ENCODE measurements at regions not wholly inside any gene's neighbourhood (a gene's known extent, or its start where the extent isn't known, plus 50 kb on each side); places are given as distances from the start of the nearest gene placed in this dataset.

DNA sequence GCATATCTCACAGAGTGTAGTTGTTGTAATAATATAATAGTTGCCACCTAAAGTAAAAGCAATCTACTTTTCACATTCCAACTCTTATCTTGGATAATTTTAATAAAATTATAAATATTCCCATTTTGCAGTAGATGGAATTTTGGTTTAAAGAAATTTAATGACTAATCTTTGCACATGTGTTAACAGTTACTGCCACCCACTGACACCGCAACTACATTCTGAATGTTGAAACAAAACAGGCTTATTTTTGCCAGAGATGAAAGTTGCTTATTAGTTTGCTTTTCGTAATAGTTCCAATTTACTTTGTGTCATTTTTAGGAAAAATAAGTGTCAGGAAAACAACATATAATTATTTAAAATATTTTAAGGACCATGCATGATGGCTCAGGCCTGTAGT, 557.5 kb upstream of the PCDH15 start:
- Histone ChIP-seq H3K36me3 (ENCODE audit: control insufficient read depth in 4 of 4, insufficient read depth in 4 of 4, low read length in 4 of 4) (no peaks in the 10 kb centered on the region), H3K27ac (ENCODE audit: low read depth in 1 of 2, low read length in 1 of 2) (no peak overlapping the region), H3K4me1 (ENCODE audit: control insufficient read depth in 5 of 5, insufficient read depth in 5 of 5, low read length in 5 of 5) (no peaks in the 10 kb centered on the region), H3K9me3 (ENCODE audit: control insufficient read depth in 4 of 4, insufficient read depth in 3 of 4, low read length in 3 of 4) (no peaks in the 10 kb centered on the region), H3K4me3 (no peak overlapping the region), H3K27me3 (ENCODE audit: control insufficient read depth in 3 of 3, insufficient read depth in 3 of 3, low read length in 2 of 3) (no peaks in the 10 kb centered on the region), H3K9ac (ENCODE audit: insufficient read depth in 1 of 2, low read length in 2 of 2) (no peak overlapping the region)
- ATAC-seq (ENCODE audit: insufficient read depth, low FRiP score) (no peak), DNase-seq (peak in 1 of 3 donors; percentile 21)
- TF ChIP-seq, protein P1, sequence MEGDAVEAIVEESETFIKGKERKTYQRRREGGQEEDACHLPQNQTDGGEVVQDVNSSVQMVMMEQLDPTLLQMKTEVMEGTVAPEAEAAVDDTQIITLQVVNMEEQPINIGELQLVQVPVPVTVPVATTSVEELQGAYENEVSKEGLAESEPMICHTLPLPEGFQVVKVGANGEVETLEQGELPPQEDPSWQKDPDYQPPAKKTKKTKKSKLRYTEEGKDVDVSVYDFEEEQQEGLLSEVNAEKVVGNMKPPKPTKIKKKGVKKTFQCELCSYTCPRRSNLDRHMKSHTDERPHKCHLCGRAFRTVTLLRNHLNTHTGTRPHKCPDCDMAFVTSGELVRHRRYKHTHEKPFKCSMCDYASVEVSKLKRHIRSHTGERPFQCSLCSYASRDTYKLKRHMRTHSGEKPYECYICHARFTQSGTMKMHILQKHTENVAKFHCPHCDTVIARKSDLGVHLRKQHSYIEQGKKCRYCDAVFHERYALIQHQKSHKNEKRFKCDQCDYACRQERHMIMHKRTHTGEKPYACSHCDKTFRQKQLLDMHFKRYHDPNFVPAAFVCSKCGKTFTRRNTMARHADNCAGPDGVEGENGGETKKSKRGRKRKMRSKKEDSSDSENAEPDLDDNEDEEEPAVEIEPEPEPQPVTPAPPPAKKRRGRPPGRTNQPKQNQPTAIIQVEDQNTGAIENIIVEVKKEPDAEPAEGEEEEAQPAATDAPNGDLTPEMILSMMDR (IDR thresholded peaks at IDR 0.05; ENCODE audit: control extremely low read depth, extremely low read depth): no peak
- WGBS, 2 donors: 81 to 86% methylated on average over 2 of the region's 2 CpGs

DNA sequence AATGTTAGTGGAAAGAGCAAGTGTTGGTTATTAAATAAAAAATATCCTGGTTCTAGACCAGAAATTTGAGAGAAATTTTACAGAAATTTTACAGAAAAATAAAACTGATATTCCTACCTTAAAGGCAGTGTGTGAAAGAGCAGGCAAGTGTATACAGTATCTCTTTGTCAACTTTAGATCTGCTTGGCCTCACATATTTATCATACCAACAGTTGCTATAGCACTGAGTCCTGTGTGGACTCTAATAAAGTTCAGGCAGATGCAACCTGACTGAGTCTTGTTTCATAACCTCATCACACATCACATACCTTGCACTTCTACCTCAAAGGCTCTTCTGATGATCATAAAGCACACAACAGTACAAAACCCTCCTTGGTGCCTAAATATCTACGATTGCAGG, 552.4 kb upstream of the PCDH15 start:
- Histone ChIP-seq H3K4me1 (ENCODE audit: control insufficient read depth in 5 of 5, insufficient read depth in 5 of 5, low read length in 5 of 5) (no peaks in the 10 kb centered on the region), H3K4me3 (no peak overlapping the region), H3K36me3 (ENCODE audit: control insufficient read depth in 4 of 4, insufficient read depth in 4 of 4, low read length in 4 of 4) (no peaks in the 10 kb centered on the region), H3K27ac (ENCODE audit: low read depth in 1 of 2, low read length in 1 of 2) (no peak overlapping the region), H3K9me3 (ENCODE audit: control insufficient read depth in 4 of 4, insufficient read depth in 3 of 4, low read length in 3 of 4) (no peaks in the 10 kb centered on the region), H3K27me3 (ENCODE audit: control insufficient read depth in 3 of 3, insufficient read depth in 3 of 3, low read length in 2 of 3) (no peaks in the 10 kb centered on the region), H3K9ac (ENCODE audit: insufficient read depth in 1 of 2, low read length in 2 of 2) (no peak overlapping the region)
- DNase-seq (no peak), ATAC-seq (ENCODE audit: insufficient read depth, low FRiP score) (no peak)
- 86 to 88% methylated on average over 1 of the region's 1 CpG for WGBS, 2 donors
- TF ChIP-seq, protein P1 (IDR thresholded peaks at IDR 0.05; ENCODE audit: control extremely low read depth, extremely low read depth): no peak

DNA sequence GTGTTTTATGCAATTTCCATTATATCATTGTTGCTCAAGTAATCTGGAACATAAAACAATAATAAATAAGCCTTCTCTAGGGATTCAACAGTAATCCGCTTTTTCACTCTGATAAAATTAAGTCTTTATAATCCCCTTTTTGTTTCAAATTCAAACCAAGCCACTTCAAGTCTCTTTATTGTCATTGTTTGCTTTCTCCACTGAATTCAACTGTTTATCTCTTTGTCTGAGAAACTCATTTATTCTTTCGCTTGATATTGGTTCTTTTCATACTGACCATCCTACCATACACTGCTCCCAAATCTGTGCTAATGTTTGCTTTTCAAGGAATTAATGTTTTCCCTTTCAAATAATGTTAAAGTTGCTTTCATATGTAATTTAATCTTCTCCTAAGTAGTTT, 550.4 kb upstream of the PCDH15 start:
- Histone ChIP-seq H3K4me3 (no peak overlapping the region), H3K27ac (ENCODE audit: low read depth in 1 of 2, low read length in 1 of 2) (no peak overlapping the region), H3K9ac (ENCODE audit: insufficient read depth in 1 of 2, low read length in 2 of 2) (no peak overlapping the region), H3K4me1 (ENCODE audit: control insufficient read depth in 5 of 5, insufficient read depth in 5 of 5, low read length in 5 of 5) (no peaks in the 10 kb centered on the region), H3K36me3 (ENCODE audit: control insufficient read depth in 4 of 4, insufficient read depth in 4 of 4, low read length in 4 of 4) (no peaks in the 10 kb centered on the region), H3K9me3 (ENCODE audit: control insufficient read depth in 4 of 4, insufficient read depth in 3 of 4, low read length in 3 of 4) (no peaks in the 10 kb centered on the region), H3K27me3 (ENCODE audit: control insufficient read depth in 3 of 3, insufficient read depth in 3 of 3, low read length in 2 of 3) (no peaks in the 10 kb centered on the region)
- 46% methylated on average over 2 of the region's 2 CpGs for WGBS, 2 donors
- TF ChIP-seq, protein P1 (IDR thresholded peaks at IDR 0.05; ENCODE audit: control extremely low read depth, extremely low read depth): no peak
- DNase-seq: no peak
- no peak for ATAC-seq (ENCODE audit: insufficient read depth, low FRiP score)

DNA sequence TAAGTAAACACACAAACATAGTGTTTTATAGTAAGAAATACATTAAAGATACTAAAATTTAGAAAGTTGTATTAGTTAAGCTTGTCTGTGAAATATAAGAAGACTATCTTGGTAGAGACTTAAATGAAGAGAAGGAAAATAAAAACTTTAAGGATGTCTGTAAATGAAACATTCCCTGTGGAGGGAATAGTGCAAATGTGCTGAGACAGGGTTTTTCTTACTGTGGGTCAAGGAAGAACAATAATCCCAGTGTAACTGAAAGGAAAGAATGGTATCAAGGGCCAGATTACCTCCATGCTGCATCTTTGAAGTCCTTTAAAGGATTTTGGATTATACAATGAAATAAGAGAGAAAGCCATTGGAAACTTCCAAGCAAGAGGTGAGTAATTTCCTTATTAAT, 547.5 kb upstream of the PCDH15 start:
- no peaks in the 10 kb centered on the region for H3K4me1 ChIP-seq (ENCODE audit: control insufficient read depth in 5 of 5, insufficient read depth in 5 of 5, low read length in 5 of 5)
- no peaks in the 10 kb centered on the region for H3K9me3 ChIP-seq (ENCODE audit: control insufficient read depth in 4 of 4, insufficient read depth in 3 of 4, low read length in 3 of 4)
- no peaks in the 10 kb centered on the region for H3K27me3 ChIP-seq (ENCODE audit: control insufficient read depth in 3 of 3, insufficient read depth in 3 of 3, low read length in 2 of 3)
- H3K36me3 ChIP-seq (ENCODE audit: control insufficient read depth in 4 of 4, insufficient read depth in 4 of 4, low read length in 4 of 4): no peaks in the 10 kb centered on the region
- TF ChIP-seq, protein P1 (IDR thresholded peaks at IDR 0.05; ENCODE audit: control extremely low read depth, extremely low read depth): no peak
- H3K4me3 ChIP-seq: no peak overlapping the region
- no peak overlapping the region for H3K27ac ChIP-seq (ENCODE audit: low read depth in 1 of 2, low read length in 1 of 2)
- DNase-seq (no peak), ATAC-seq (ENCODE audit: insufficient read depth, low FRiP score) (no peak)
- H3K9ac ChIP-seq (ENCODE audit: insufficient read depth in 1 of 2, low read length in 2 of 2): no peak overlapping the region

Measured in lung (tissue), 11 donors.